Neural cell (in vitro differentiated cells): ENCODE measurements at regions not wholly inside any gene's neighbourhood (a gene's known extent, or its start where the extent isn't known, plus 50 kb on each side); places are given as distances from the start of the nearest gene placed in this dataset.

Source experiments
- CTCF ChIP-seq: fragments of 450-650 bp; IDR thresholded peaks from 2 replicates; pipeline ENCODE4 v1.5.1; 2014; ENCODE audit warnings: antibody characterized with exemption, mild to moderate bottlenecking, moderate library complexity; ENCODE audit not compliant: poor library complexity, severe bottlenecking
- REST ChIP-seq: IDR thresholded peaks from 2 replicates; pipeline ENCODE4 v1.6.1; 2012; ENCODE audit warnings: borderline replicate concordance

- no peak for TF ChIP-seq CTCF
- no peak for TF ChIP-seq REST
Measured at GRCh38 chr11:91817996-91818395, 406.6 kb upstream of the FAT3 start.
